GM23338 (cell line): ENCODE measurements at regions not wholly inside any gene's neighbourhood (a gene's known extent, or its start where the extent isn't known, plus 50 kb on each side); places are given as distances from the start of the nearest gene placed in this dataset.

Experiments used
- ATAC-seq: fragments of 200-7000 bp; cut with Tn5 transposase; 3 replicates; pipeline ENCODE4 v1.9.1; 2020
- DNase-seq: peaks from one replicate; pipeline ENCODE4 v3.0.0-alpha.2; 2015; ENCODE audit warnings: low spot score
- H2AFZ ChIP-seq: fragments of 200-600 bp; sonication (generic); 2 replicates; pipeline ENCODE4 v1.8.0; 2016; ENCODE audit warnings: antibody characterized with exemption, mild to moderate bottlenecking, moderate library complexity
- H3F3A ChIP-seq: fragments of 200-600 bp; sonication (generic); replicated peaks from 2 replicates; pipeline ENCODE4 v1.8.0; 2017; ENCODE audit warnings: antibody characterized with exemption, mixed run types, low read depth
- H3K27ac ChIP-seq: fragments of 200-600 bp; sonication (generic); 2 replicates; pipeline ENCODE4 v1.6.1; 2016; ENCODE audit warnings: low read depth
- H3K27me3 ChIP-seq: fragments of 200-600 bp; sonication (generic); 2 replicates; pipeline ENCODE4 v1.8.0; 2016; ENCODE audit warnings: mild to moderate bottlenecking, mixed run types, moderate library complexity; ENCODE audit not compliant: insufficient read depth
- H3K36me3 ChIP-seq: fragments of 200-600 bp; sonication (generic); 2 replicates; pipeline ENCODE4 v1.8.0; 2016; ENCODE audit warnings: mild to moderate bottlenecking; ENCODE audit not compliant: insufficient read depth
- H3K4me1 ChIP-seq: fragments of 200-600 bp; sonication (generic); 2 replicates; pipeline ENCODE4 v1.8.0; 2016; ENCODE audit warnings: mild to moderate bottlenecking, moderate library complexity; ENCODE audit not compliant: insufficient read depth
- H3K4me2 ChIP-seq: fragments of 200-600 bp; sonication (generic); 2 replicates; pipeline ENCODE4 v1.7.1; 2017; ENCODE audit warnings: mixed run types
- H3K4me3 ChIP-seq: fragments of 200-600 bp; sonication (generic); 2 replicates; pipeline ENCODE4 v1.6.1; 2016; ENCODE audit warnings: mixed run types
- H3K79me2 ChIP-seq: fragments of 200-600 bp; sonication (generic); replicated peaks from 2 replicates; pipeline ENCODE4 v1.8.0; 2017; ENCODE audit warnings: mild to moderate bottlenecking; ENCODE audit not compliant: insufficient read depth
- H3K9me2 ChIP-seq: fragments of 200-600 bp; sonication (generic); 2 replicates; pipeline ENCODE4 v1.8.0; 2017; ENCODE audit not compliant: insufficient read depth
- H4K20me1 ChIP-seq: fragments of 200-600 bp; sonication (generic); replicated peaks from 2 replicates; pipeline ENCODE4 v1.8.0; 2017; ENCODE audit warnings: mild to moderate bottlenecking; ENCODE audit not compliant: insufficient read depth
- H3K27ac Mint-ChIP-seq: 2 replicates; pipeline ENCODE4 v1.8.0; 2020; ENCODE audit warnings: inconsistent platforms, mild to moderate bottlenecking, moderate library complexity, mixed read lengths
- H3K27me3 Mint-ChIP-seq: 3 replicates; pipeline ENCODE4 v1.8.0; 2022; ENCODE audit warnings: low read depth, mild to moderate bottlenecking, moderate library complexity, mixed read lengths, inconsistent platforms; ENCODE audit not compliant: insufficient read depth, poor library complexity
- H3K36me3 Mint-ChIP-seq: 3 replicates; pipeline ENCODE4 v1.8.0; 2021; ENCODE audit warnings: low read depth, mild to moderate bottlenecking, inconsistent platforms, moderate library complexity, mixed read lengths
- H3K4me1 Mint-ChIP-seq: 3 replicates; pipeline ENCODE4 v1.8.0; 2020; ENCODE audit warnings: mild to moderate bottlenecking, inconsistent platforms, mixed read lengths
- H3K4me3 Mint-ChIP-seq: 3 replicates; pipeline ENCODE4 v1.8.0; 2021; ENCODE audit warnings: moderate library complexity, mild to moderate bottlenecking, inconsistent platforms, mixed read lengths
- H3K9me3 Mint-ChIP-seq: 3 replicates; pipeline ENCODE4 v1.8.0; 2020; ENCODE audit warnings: moderate library complexity, mild to moderate bottlenecking, inconsistent platforms, mixed read lengths
- CREB1 ChIP-seq: fragments of 250-450 bp; sonication (Bioruptor Pico); IDR thresholded peaks from 2 replicates; pipeline ENCODE4 v1.5.0; 2020; ENCODE audit warnings: low read depth, mild to moderate bottlenecking, moderate library complexity
- ETS1 ChIP-seq: IDR thresholded peaks from 2 replicates; pipeline ENCODE4 v1.6.1; 2016; ENCODE audit warnings: antibody characterized with exemption
- EZH2phosphoT487 ChIP-seq: fragments of 200-600 bp; sonication (generic); IDR thresholded peaks from one replicate; pipeline ENCODE4 v1.8.1; 2018; ENCODE audit warnings: antibody characterized with exemption; ENCODE audit not compliant: unreplicated experiment
- JUNB ChIP-seq: IDR thresholded peaks from one replicate; pipeline ENCODE4 v1.6.1; 2016; ENCODE audit warnings: antibody characterized with exemption; ENCODE audit not compliant: unreplicated experiment
- POLR2AphosphoS5 ChIP-seq: IDR thresholded peaks from 2 replicates; pipeline ENCODE4 v1.6.1; 2016; ENCODE audit warnings: antibody characterized with exemption, low read depth
- ZNF114 ChIP-seq: fragments of 250-450 bp; sonication (Bioruptor Pico); IDR thresholded peaks from 2 replicates; pipeline ENCODE4 v1.5.0; 2020; ENCODE audit warnings: mild to moderate bottlenecking, moderate library complexity
- ZNF331 ChIP-seq: fragments of 250-450 bp; sonication (Bioruptor Pico); IDR thresholded peaks from 2 replicates; pipeline ENCODE4 v1.5.0; 2020; ENCODE audit warnings: low read depth, mild to moderate bottlenecking, moderate library complexity
- TF ChIP-seq, protein P1 (sequence below), 2 experiments: fragments of 200-600 bp in 1 of 2; sonication (generic) in 1 of 2; conservative IDR thresholded peaks; 2 replicates each; pipeline versions ENCODE4 v1.5.1 to v1.6.1; 2016 to 2017; ENCODE audit warnings: antibody characterized with exemption in 2 of 2, low read depth in 2 of 2, mild to moderate bottlenecking in 2 of 2, moderate library complexity in 1 of 2
- TF ChIP-seq, protein P2 (sequence below): fragments of 250-450 bp; sonication (Bioruptor Pico); IDR thresholded peaks from 2 replicates; pipeline ENCODE4 v1.5.0; 2020; ENCODE audit warnings: mild to moderate bottlenecking, moderate library complexity
- TF ChIP-seq, protein P3 (sequence below): IDR thresholded peaks from one replicate; pipeline ENCODE4 v1.6.1; 2018; ENCODE audit warnings: antibody characterized with exemption; ENCODE audit not compliant: unreplicated experiment

DNA sequence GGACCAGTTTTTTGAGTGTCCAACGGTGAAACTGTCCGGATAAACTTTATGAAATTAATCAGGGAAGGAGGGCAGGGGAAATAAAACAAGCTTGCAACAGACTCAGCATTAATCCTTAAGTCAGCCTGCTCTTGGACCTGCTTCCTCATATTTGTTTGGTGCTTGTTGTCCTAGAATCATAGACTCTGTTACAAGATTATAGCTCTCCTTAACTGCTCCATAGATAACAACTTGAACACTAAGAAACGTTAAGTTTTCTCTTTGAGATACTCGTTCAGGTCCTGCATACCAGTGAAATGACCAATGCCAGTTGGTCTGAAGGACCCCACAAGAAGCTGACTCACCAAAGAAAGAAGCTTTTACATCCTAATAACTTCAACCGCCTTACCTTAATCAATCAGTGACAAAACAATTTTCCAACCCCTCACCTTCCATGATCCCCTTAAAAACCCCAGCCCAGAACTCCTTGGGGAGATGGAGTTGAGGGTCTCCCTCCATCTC, 493.2 kb downstream of the PID1 start:
- Mint-ChIP-seq H3K36me3 (no peaks in the 10 kb centered on the region), H3K27me3 (no peaks in the 10 kb centered on the region), H3K27ac (no peak overlapping the region), H3K4me3 (no peak overlapping the region), H3K4me1 (no peaks in the 10 kb centered on the region), H3K9me3 (no peaks in the 10 kb centered on the region)
- H3F3A ChIP-seq, result no peaks in the 10 kb centered on the region
- H3K27me3 ChIP-seq, result no peaks in the 10 kb centered on the region
- ATAC-seq (no peak), DNase-seq (no peak)
- TF ChIP-seq POLR2AphosphoS5 (no peak), ZNF331 (CRISPR knock-in tag) (no peak), ZNF114 (no peak)
- H3K9me2 ChIP-seq, result no peaks in the 10 kb centered on the region; the same call in 1 of the 2 replicates
- H2AFZ ChIP-seq, result no peak overlapping the region
- no peak overlapping the region for H3K4me3 ChIP-seq
- no peak overlapping the region for H3K4me2 ChIP-seq
- no peaks in the 10 kb centered on the region for H3K4me1 ChIP-seq
- no peaks in the 10 kb centered on the region for H3K36me3 ChIP-seq
- no peak overlapping the region for H3K27ac ChIP-seq
- no peaks in the 10 kb centered on the region for H3K79me2 ChIP-seq
- H4K20me1 ChIP-seq, result no peaks in the 10 kb centered on the region

GRCh38 chr2:228774548-228774947, 496.5 kb downstream of the PID1 start:
- Histone ChIP-seq H3K79me2 (no peaks in the 10 kb centered on the region), H4K20me1 (no peaks in the 10 kb centered on the region), H3K4me2 (no peak overlapping the region), H3F3A (no peaks in the 10 kb centered on the region), H3K4me3 (no peak overlapping the region), H2AFZ (no peak overlapping the region), H3K36me3 (no peaks in the 10 kb centered on the region), H3K9me2 (no peaks in the 10 kb centered on the region; the same call in 1 of the 2 replicates), H3K27me3 (no peaks in the 10 kb centered on the region), H3K4me1 (no peaks in the 10 kb centered on the region), H3K27ac (no peak overlapping the region)
- no peaks in the 10 kb centered on the region for H3K27me3 Mint-ChIP-seq
- H3K27ac Mint-ChIP-seq, result no peak overlapping the region
- ATAC-seq (no peak), DNase-seq (no peak)
- no peaks in the 10 kb centered on the region for H3K4me1 Mint-ChIP-seq
- no peaks in the 10 kb centered on the region for H3K9me3 Mint-ChIP-seq
- no peaks in the 10 kb centered on the region for H3K36me3 Mint-ChIP-seq
- H3K4me3 Mint-ChIP-seq, result no peak overlapping the region
- TF ChIP-seq JUNB, result no peak
- TF ChIP-seq ETS1, result no peak
- TF ChIP-seq, protein P1, sequence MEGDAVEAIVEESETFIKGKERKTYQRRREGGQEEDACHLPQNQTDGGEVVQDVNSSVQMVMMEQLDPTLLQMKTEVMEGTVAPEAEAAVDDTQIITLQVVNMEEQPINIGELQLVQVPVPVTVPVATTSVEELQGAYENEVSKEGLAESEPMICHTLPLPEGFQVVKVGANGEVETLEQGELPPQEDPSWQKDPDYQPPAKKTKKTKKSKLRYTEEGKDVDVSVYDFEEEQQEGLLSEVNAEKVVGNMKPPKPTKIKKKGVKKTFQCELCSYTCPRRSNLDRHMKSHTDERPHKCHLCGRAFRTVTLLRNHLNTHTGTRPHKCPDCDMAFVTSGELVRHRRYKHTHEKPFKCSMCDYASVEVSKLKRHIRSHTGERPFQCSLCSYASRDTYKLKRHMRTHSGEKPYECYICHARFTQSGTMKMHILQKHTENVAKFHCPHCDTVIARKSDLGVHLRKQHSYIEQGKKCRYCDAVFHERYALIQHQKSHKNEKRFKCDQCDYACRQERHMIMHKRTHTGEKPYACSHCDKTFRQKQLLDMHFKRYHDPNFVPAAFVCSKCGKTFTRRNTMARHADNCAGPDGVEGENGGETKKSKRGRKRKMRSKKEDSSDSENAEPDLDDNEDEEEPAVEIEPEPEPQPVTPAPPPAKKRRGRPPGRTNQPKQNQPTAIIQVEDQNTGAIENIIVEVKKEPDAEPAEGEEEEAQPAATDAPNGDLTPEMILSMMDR (conservative IDR thresholded peaks at IDR 0.05; ENCODE audit: low read depth in 2 of 2), result no peak
- no peak for TF ChIP-seq EZH2phosphoT487
- TF ChIP-seq, protein P2, sequence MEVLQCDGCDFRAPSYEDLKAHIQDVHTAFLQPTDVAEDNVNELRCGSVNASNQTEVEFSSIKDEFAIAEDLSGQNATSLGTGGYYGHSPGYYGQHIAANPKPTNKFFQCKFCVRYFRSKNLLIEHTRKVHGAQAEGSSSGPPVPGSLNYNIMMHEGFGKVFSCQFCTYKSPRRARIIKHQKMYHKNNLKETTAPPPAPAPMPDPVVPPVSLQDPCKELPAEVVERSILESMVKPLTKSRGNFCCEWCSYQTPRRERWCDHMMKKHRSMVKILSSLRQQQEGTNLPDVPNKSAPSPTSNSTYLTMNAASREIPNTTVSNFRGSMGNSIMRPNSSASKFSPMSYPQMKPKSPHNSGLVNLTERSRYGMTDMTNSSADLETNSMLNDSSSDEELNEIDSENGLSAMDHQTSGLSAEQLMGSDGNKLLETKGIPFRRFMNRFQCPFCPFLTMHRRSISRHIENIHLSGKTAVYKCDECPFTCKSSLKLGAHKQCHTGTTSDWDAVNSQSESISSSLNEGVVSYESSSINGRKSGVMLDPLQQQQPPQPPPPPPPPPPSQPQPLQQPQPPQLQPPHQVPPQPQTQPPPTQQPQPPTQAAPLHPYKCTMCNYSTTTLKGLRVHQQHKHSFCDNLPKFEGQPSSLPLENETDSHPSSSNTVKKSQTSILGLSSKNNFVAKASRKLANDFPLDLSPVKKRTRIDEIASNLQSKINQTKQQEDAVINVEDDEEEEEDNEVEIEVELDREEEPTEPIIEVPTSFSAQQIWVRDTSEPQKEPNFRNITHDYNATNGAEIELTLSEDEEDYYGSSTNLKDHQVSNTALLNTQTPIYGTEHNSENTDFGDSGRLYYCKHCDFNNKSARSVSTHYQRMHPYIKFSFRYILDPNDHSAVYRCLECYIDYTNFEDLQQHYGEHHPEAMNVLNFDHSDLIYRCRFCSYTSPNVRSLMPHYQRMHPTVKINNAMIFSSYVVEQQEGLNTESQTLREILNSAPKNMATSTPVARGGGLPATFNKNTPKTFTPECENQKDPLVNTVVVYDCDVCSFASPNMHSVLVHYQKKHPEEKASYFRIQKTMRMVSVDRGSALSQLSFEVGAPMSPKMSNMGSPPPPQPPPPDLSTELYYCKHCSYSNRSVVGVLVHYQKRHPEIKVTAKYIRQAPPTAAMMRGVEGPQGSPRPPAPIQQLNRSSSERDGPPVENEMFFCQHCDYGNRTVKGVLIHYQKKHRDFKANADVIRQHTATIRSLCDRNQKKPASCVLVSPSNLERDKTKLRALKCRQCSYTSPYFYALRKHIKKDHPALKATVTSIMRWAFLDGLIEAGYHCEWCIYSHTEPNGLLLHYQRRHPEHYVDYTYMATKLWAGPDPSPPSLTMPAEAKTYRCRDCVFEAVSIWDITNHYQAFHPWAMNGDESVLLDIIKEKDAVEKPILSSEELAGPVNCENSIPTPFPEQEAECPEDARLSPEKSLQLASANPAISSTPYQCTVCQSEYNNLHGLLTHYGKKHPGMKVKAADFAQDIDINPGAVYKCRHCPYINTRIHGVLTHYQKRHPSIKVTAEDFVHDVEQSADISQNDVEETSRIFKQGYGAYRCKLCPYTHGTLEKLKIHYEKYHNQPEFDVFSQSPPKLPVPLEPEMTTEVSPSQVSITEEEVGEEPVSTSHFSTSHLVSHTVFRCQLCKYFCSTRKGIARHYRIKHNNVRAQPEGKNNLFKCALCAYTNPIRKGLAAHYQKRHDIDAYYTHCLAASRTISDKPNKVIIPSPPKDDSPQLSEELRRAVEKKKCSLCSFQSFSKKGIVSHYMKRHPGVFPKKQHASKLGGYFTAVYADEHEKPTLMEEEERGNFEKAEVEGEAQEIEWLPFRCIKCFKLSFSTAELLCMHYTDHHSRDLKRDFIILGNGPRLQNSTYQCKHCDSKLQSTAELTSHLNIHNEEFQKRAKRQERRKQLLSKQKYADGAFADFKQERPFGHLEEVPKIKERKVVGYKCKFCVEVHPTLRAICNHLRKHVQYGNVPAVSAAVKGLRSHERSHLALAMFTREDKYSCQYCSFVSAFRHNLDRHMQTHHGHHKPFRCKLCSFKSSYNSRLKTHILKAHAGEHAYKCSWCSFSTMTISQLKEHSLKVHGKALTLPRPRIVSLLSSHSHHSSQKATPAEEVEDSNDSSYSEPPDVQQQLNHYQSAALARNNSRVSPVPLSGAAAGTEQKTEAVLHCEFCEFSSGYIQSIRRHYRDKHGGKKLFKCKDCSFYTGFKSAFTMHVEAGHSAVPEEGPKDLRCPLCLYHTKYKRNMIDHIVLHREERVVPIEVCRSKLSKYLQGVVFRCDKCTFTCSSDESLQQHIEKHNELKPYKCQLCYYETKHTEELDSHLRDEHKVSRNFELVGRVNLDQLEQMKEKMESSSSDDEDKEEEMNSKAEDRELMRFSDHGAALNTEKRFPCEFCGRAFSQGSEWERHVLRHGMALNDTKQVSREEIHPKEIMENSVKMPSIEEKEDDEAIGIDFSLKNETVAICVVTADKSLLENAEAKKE (CRISPR knock-in tag), result no peak
- no peak for TF ChIP-seq POLR2AphosphoS5
- TF ChIP-seq, protein P3, sequence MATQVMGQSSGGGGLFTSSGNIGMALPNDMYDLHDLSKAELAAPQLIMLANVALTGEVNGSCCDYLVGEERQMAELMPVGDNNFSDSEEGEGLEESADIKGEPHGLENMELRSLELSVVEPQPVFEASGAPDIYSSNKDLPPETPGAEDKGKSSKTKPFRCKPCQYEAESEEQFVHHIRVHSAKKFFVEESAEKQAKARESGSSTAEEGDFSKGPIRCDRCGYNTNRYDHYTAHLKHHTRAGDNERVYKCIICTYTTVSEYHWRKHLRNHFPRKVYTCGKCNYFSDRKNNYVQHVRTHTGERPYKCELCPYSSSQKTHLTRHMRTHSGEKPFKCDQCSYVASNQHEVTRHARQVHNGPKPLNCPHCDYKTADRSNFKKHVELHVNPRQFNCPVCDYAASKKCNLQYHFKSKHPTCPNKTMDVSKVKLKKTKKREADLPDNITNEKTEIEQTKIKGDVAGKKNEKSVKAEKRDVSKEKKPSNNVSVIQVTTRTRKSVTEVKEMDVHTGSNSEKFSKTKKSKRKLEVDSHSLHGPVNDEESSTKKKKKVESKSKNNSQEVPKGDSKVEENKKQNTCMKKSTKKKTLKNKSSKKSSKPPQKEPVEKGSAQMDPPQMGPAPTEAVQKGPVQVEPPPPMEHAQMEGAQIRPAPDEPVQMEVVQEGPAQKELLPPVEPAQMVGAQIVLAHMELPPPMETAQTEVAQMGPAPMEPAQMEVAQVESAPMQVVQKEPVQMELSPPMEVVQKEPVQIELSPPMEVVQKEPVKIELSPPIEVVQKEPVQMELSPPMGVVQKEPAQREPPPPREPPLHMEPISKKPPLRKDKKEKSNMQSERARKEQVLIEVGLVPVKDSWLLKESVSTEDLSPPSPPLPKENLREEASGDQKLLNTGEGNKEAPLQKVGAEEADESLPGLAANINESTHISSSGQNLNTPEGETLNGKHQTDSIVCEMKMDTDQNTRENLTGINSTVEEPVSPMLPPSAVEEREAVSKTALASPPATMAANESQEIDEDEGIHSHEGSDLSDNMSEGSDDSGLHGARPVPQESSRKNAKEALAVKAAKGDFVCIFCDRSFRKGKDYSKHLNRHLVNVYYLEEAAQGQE, result no peak
- no peak for TF ChIP-seq ZNF114
- no peak for TF ChIP-seq CREB1 (CRISPR knock-in tag)
